Activated naive CD4-positive, alpha-beta T cell treated with anti-CD3 and anti-CD28 coated beads for 36 hours (primary cell): ENCODE measurements at regions not wholly inside any gene's neighbourhood (a gene's known extent, or its start where the extent isn't known, plus 50 kb on each side); places are given as distances from the start of the nearest gene placed in this dataset.

Experiments
- CTCF ChIA-PET: fragments of 350-600 bp; sonication (Branson Sonifier 250); formaldehyde crosslinking; loops from one replicate; lab custom pipeline; 2021; ENCODE audit warnings: antibody characterized with exemption; lab: Charles Lee
- DNase-seq: peaks from one replicate; pipeline ENCODE4 v3.0.0-alpha.2; 2020
- H3K27ac Mint-ChIP-seq: one replicate; pipeline ENCODE4 v1.8.0; 2021; ENCODE audit warnings: mild to moderate bottlenecking, mixed read lengths
- H3K27me3 Mint-ChIP-seq: one replicate; pipeline ENCODE4 v1.8.0; 2021; ENCODE audit warnings: low read depth, mixed read lengths
- H3K36me3 Mint-ChIP-seq: one replicate; pipeline ENCODE4 v1.8.0; 2021; ENCODE audit warnings: low read depth, mixed read lengths
- H3K4me1 Mint-ChIP-seq: one replicate; pipeline ENCODE4 v1.8.0; 2021; ENCODE audit warnings: low read depth, mixed read lengths
- H3K4me3 Mint-ChIP-seq: one replicate; pipeline ENCODE4 v1.8.0; 2021; ENCODE audit warnings: mild to moderate bottlenecking, moderate library complexity, mixed read lengths
- H3K9me3 Mint-ChIP-seq: one replicate; pipeline ENCODE4 v1.8.0; 2021; ENCODE audit warnings: mixed read lengths
- intact Hi-C: fragments of 100-400 bp; cut with micrococcal nuclease; formaldehyde crosslinking; loops from one replicate; pipeline ENCODE4 v1.15.1; 2023

GRCh38 chr5:117065800-117066199 is 491.2 kb upstream of the SEMA6A start:
- Mint-ChIP-seq H3K4me1 (no peaks in the 10 kb centered on the region), H3K4me3 (no peak overlapping the region), H3K9me3 (peaks cover 1% of the 10 kb centered on the region), H3K27ac (no peak overlapping the region), H3K36me3 (no peaks in the 10 kb centered on the region), H3K27me3 (no peaks in the 10 kb centered on the region)
- intact Hi-C loops: no loop called here
- CTCF ChIA-PET: no interaction called here
- no peak for DNase-seq

GRCh38 chr5:117065161-117065560 is 490.5 kb upstream of the SEMA6A start:
- no peak for DNase-seq
- Mint-ChIP-seq H3K36me3 (no peaks in the 10 kb centered on the region), H3K4me1 (no peaks in the 10 kb centered on the region), H3K27ac (no peak overlapping the region), H3K27me3 (no peaks in the 10 kb centered on the region), H3K9me3 (peaks cover 1% of the 10 kb centered on the region), H3K4me3 (no peak overlapping the region)
- CTCF ChIA-PET: no interaction called here
- intact Hi-C loops: no loop called here

DNA sequence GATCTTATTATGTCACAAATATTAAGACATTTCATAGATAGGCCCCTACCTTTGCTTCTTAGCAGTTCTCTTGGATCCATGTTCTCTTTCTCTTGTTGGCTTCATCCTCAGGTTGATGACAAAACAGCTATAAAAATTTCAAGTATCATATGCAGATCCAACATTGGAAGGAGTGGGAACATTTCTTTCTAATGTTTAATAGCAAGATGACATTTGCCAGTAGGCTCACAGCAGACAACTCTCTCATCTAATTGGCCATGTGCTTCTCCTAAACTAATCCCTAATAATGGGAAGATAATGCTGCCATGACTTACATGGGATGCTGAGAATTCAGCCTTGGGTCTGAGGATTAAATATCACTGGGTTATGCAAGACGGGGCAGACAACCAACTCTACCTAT is 485.5 kb upstream of the SEMA6A start:
- Mint-ChIP-seq H3K27ac (no peak overlapping the region), H3K4me1 (no peaks in the 10 kb centered on the region), H3K27me3 (no peaks in the 10 kb centered on the region), H3K36me3 (no peaks in the 10 kb centered on the region), H3K4me3 (no peak overlapping the region), H3K9me3 (no peaks in the 10 kb centered on the region)
- intact Hi-C loops: no loop called here
- CTCF ChIA-PET: no interaction called here
- no peak for DNase-seq

- H3K36me3 Mint-ChIP-seq: no peaks in the 10 kb centered on the region
- H3K9me3 Mint-ChIP-seq: no peaks in the 10 kb centered on the region
- DNase-seq: no peak
- H3K27me3 Mint-ChIP-seq: no peaks in the 10 kb centered on the region
- CTCF ChIA-PET: no interaction called here
- intact Hi-C loops: no loop called here
- no peaks in the 10 kb centered on the region for H3K4me1 Mint-ChIP-seq
- H3K4me3 Mint-ChIP-seq: no peak overlapping the region
- H3K27ac Mint-ChIP-seq: no peak overlapping the region
Observed at GRCh38 chr5:117058740-117059139, 484.1 kb upstream of the SEMA6A start.

- intact Hi-C loops: no loop called here
- CTCF ChIA-PET: no interaction called here
Observed at GRCh38 chr5:117055517-117055916, 480.9 kb upstream of the SEMA6A start.

GRCh38 chr5:117054911-117055310 is 480.3 kb upstream of the SEMA6A start:
- no peaks in the 10 kb centered on the region for H3K27me3 Mint-ChIP-seq
- H3K4me3 Mint-ChIP-seq: no peak overlapping the region
- no peak for DNase-seq
- no peak overlapping the region for H3K27ac Mint-ChIP-seq
- H3K9me3 Mint-ChIP-seq: no peaks in the 10 kb centered on the region
- CTCF ChIA-PET: no interaction called here
- H3K4me1 Mint-ChIP-seq: no peaks in the 10 kb centered on the region
- intact Hi-C loops: no loop called here
- H3K36me3 Mint-ChIP-seq: no peaks in the 10 kb centered on the region

More at GRCh38 chr5:117055517-117055916, 480.9 kb upstream of the SEMA6A start:
- no peak overlapping the region for H3K4me3 Mint-ChIP-seq
- DNase-seq: no peak
- H3K4me1 Mint-ChIP-seq: no peaks in the 10 kb centered on the region
- no peaks in the 10 kb centered on the region for H3K9me3 Mint-ChIP-seq
- no peak overlapping the region for H3K27ac Mint-ChIP-seq
- no peaks in the 10 kb centered on the region for H3K27me3 Mint-ChIP-seq
- H3K36me3 Mint-ChIP-seq: no peaks in the 10 kb centered on the region

DNA sequence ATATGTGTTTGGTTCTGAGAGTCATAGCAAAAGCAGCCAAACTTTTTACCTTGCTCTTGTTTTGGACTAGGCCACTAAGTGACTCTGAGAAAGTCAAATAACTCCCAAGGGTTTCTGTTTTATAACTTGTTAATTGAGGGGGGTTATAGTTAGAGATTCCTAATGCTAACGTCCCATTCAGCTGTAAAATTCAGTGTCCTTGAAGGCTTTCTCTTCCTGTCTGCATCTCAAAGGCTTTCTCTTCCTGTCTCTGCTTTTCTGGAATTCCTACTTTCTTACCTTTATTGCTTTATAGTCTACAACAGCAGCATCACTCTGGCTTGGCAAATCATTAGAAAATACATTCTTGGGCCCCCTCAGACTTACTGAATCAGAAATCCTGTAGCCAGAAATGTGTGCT is 479.5 kb upstream of the SEMA6A start:
- DNase-seq: no peak
- H3K36me3 Mint-ChIP-seq: no peaks in the 10 kb centered on the region
- CTCF ChIA-PET: no interaction called here
- no peaks in the 10 kb centered on the region for H3K27me3 Mint-ChIP-seq
- no peaks in the 10 kb centered on the region for H3K9me3 Mint-ChIP-seq
- H3K27ac Mint-ChIP-seq: no peak overlapping the region
- intact Hi-C loops: no loop called here
- H3K4me1 Mint-ChIP-seq: no peaks in the 10 kb centered on the region
- no peak overlapping the region for H3K4me3 Mint-ChIP-seq

DNA sequence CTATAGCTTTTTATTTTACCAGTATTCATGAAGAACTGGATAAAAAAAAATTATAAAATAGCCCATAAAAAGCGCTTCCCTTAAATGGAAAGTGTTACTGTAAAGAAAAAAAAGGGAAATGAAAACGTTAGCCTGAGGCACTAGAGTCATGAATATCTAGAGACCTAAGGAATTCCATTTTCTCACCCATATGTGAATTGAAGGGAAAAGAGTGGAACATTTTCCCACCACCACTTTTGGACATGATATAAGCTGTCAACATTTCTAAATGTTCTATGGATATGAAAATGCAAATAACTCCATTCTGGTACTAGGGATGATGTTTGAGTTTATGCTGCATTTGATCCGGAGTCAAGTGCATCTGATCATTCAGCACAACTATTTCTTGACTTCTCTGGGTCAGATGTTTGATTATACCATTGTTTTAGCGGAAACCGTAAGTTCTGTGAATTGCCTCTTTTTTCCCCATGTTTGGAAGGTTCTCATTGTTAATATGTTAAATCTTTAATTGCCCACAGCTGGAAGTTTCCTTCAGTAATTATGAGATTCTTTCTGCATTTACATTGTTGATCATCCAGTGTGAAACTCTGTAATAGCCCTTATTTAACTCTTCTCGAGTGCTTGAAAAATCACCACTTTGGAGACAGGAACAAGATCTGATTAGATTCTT is 467.4 kb upstream of the SEMA6A start:
- H3K36me3 Mint-ChIP-seq: no peaks in the 10 kb centered on the region
- CTCF ChIA-PET: no interaction called here
- no peak for DNase-seq
- no peaks in the 10 kb centered on the region for H3K4me1 Mint-ChIP-seq
- H3K27me3 Mint-ChIP-seq: no peaks in the 10 kb centered on the region
- no peaks in the 10 kb centered on the region for H3K9me3 Mint-ChIP-seq
- intact Hi-C loops: no loop called here
- H3K4me3 Mint-ChIP-seq: no peak overlapping the region
- H3K27ac Mint-ChIP-seq: no peak overlapping the region

- Mint-ChIP-seq H3K27ac (no peak overlapping the region), H3K4me3 (no peak overlapping the region), H3K36me3 (no peaks in the 10 kb centered on the region), H3K27me3 (no peaks in the 10 kb centered on the region), H3K9me3 (no peaks in the 10 kb centered on the region), H3K4me1 (no peaks in the 10 kb centered on the region)
- no peak for DNase-seq
- CTCF ChIA-PET: no interaction called here
- intact Hi-C loops: no loop called here
Observed at GRCh38 chr5:117039035-117039434, 464.4 kb upstream of the SEMA6A start.

DNA sequence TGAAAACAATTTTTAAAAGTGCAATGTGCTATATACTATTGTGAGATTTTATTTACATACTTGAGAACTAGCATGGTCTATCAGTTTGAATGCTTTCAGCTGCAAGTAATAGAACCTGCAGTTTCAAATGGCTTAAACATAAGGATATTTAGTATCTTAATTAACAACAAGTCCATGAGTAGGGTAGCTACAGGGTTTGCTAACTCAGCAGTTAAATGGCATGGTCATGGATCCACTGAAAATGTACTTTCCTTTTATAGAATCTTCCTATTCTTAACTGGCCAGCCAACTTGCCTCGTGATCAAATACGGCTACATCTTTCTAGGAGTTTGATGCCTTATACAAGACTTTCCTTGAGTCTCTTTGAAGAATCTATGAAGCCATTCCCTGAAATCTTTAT is 452.8 kb upstream of the SEMA6A start:
- Mint-ChIP-seq H3K4me3 (no peak overlapping the region), H3K9me3 (no peaks in the 10 kb centered on the region), H3K36me3 (no peaks in the 10 kb centered on the region), H3K27me3 (no peaks in the 10 kb centered on the region), H3K4me1 (no peaks in the 10 kb centered on the region), H3K27ac (no peak overlapping the region)
- intact Hi-C loops: no loop called here
- CTCF ChIA-PET: interaction anchor here (0.6 kb wide), 1 partner anchor 426 kb away, joined by 3 read pairs; no protein-coding TSS in a partner anchor
- DNase-seq: no peak

DNA sequence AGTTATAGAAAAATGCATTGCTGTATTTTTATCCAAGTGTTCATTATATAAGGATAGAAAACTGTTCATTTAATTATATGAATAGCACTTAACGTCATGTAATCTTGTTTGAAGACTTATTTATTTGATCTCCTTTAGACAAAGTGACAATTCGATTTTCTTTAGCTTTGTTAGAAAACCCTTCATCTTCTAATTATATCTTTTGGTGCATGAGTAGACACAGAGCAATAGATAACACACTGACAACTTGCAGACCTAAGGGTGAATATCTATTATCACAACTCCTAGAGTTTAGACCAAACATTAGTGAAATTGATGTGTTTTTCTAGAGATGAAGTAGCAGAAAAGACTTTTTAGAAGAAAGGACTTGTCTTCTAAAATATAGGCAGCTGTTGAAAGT is 446.4 kb upstream of the SEMA6A start:
- H3K27me3 Mint-ChIP-seq: no peaks in the 10 kb centered on the region
- H3K27ac Mint-ChIP-seq: no peak overlapping the region
- no peaks in the 10 kb centered on the region for H3K4me1 Mint-ChIP-seq
- no peak for DNase-seq
- H3K9me3 Mint-ChIP-seq: peaks cover 2% of the 10 kb centered on the region
- CTCF ChIA-PET: interaction anchor here (1.2 kb wide), 1 partner anchor 10 kb away, joined by 3 read pairs; no protein-coding TSS in a partner anchor
- H3K4me3 Mint-ChIP-seq: no peak overlapping the region
- no peaks in the 10 kb centered on the region for H3K36me3 Mint-ChIP-seq
- intact Hi-C loops: no loop called here

DNA sequence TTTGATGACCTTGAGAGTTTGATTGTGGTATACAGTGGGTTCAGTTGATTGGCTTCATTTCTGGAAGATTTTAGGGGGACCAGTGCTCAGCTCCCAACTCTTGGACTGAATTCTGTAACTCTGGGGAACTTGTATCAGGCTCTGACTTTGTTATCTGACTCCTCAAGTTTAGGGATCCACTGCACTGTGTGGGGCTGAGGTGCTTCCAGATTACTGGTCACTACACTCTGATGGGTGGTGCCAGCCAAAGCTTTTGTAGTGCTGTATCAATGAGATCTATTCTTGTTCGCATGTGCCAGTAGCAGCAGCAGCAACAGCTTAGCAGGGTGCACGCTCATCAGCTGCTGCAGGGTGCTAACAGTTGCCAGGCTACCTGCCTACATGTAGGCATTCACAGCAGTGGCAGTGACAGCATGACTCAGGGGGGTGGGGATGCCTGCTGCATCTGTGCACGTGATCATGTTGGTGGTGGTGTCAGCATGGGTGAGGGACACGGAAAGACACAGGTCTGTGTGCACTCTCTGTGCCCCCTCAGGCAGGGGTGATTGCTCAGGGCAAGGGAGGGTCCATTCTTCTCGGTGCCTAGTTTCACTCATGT is 438.8 kb upstream of the SEMA6A start:
- DNase-seq: no peak
- Mint-ChIP-seq H3K4me1 (no peaks in the 10 kb centered on the region), H3K27ac (no peak overlapping the region), H3K4me3 (no peak overlapping the region), H3K36me3 (no peaks in the 10 kb centered on the region), H3K27me3 (no peaks in the 10 kb centered on the region), H3K9me3 (peaks cover 7% of the 10 kb centered on the region)
- CTCF ChIA-PET: no interaction called here
- intact Hi-C loops: no loop called here

DNA sequence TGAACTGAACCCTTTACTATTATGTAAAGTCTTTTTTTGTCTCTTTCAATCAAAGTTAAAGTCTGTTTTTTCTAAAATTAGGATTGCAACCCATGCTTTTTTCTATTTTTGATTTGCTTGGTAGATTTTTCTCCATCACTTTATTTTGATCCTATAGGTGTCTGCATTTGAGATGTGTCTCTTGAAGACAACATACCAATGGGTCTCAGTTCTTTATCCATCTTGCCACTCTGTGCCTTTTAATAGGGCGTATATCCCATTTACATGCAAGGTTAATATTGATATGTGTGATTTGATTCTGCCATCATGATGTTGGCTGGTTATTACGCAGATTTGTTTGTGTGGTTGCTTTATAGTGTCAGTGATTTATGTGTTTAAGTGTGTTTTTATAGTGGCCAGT is 436.0 kb upstream of the SEMA6A start:
- Mint-ChIP-seq H3K27ac (no peak overlapping the region), H3K9me3 (peaks cover 6% of the 10 kb centered on the region), H3K4me1 (no peaks in the 10 kb centered on the region), H3K36me3 (no peaks in the 10 kb centered on the region), H3K4me3 (no peak overlapping the region), H3K27me3 (no peaks in the 10 kb centered on the region)
- CTCF ChIA-PET: no interaction called here
- no peak for DNase-seq
- intact Hi-C loops: no loop called here
